ENCODE measurements at regions not wholly inside any gene's neighbourhood (a gene's known extent, or its start where the extent isn't known, plus 50 kb on each side); places are given as distances from the start of the nearest gene placed in this dataset.

GRCh38 chr16:5487728-5488127, 390.1 kb upstream of the EEF2KMT start:
- no peaks in the 10 kb centered on the region for H3K9me3 ChIP-seq
- H3K4me1 ChIP-seq (ENCODE audit: control insufficient read depth in 1 of 2, insufficient read depth in 1 of 2, low read depth in 1 of 2, low read length in 1 of 2) = no peaks in the 10 kb centered on the region
- TF ChIP-seq, protein P1, sequence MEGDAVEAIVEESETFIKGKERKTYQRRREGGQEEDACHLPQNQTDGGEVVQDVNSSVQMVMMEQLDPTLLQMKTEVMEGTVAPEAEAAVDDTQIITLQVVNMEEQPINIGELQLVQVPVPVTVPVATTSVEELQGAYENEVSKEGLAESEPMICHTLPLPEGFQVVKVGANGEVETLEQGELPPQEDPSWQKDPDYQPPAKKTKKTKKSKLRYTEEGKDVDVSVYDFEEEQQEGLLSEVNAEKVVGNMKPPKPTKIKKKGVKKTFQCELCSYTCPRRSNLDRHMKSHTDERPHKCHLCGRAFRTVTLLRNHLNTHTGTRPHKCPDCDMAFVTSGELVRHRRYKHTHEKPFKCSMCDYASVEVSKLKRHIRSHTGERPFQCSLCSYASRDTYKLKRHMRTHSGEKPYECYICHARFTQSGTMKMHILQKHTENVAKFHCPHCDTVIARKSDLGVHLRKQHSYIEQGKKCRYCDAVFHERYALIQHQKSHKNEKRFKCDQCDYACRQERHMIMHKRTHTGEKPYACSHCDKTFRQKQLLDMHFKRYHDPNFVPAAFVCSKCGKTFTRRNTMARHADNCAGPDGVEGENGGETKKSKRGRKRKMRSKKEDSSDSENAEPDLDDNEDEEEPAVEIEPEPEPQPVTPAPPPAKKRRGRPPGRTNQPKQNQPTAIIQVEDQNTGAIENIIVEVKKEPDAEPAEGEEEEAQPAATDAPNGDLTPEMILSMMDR (IDR thresholded peaks at IDR 0.05) = no peak
- H3K27ac ChIP-seq = no peak overlapping the region
- no peaks in the 10 kb centered on the region for H3K36me3 ChIP-seq
- H3K27me3 ChIP-seq = no peaks in the 10 kb centered on the region
- no peak overlapping the region for H3K4me3 ChIP-seq (ENCODE audit: low read depth in 1 of 2, low read length in 1 of 2)

DNA sequence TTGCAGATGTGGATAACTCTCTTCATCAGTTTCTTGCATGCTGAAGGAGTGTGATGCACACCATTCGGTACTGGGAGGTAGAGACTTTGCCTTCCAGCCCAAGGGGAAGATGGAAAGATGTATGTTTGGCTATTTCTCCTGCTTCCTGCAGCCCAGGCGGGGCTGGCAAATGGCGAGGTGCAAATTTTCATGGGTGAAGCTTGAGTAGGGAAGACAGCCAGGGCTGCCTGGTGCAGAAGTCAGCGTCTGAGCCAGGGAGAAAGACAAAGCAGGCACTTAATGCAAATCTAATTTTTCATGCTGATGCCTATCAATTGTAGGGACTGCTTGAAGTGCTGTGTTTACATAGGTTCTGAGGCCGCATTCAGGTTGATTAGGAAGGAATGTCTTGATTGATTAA, 384.7 kb upstream of the EEF2KMT start:
- H3K27me3 ChIP-seq = peaks cover 5% of the 10 kb centered on the region
- H3K36me3 ChIP-seq = no peaks in the 10 kb centered on the region
- no peaks in the 10 kb centered on the region for H3K9me3 ChIP-seq
- no peaks in the 10 kb centered on the region for H3K4me1 ChIP-seq (ENCODE audit: control insufficient read depth in 1 of 2, insufficient read depth in 1 of 2, low read depth in 1 of 2, low read length in 1 of 2)
- no peak overlapping the region for H3K4me3 ChIP-seq (ENCODE audit: low read depth in 1 of 2, low read length in 1 of 2)
- TF ChIP-seq, protein P1 (IDR thresholded peaks at IDR 0.05) = no peak
- no peak overlapping the region for H3K27ac ChIP-seq

GRCh38 chr16:5480431-5481195, 383.0 kb upstream of the EEF2KMT start:
- TF ChIP-seq, protein P1 (IDR thresholded peaks at IDR 0.05) = no peak
- no peaks in the 10 kb centered on the region for H3K36me3 ChIP-seq
- no peaks in the 10 kb centered on the region for H3K4me1 ChIP-seq (ENCODE audit: control insufficient read depth in 1 of 2, insufficient read depth in 1 of 2, low read depth in 1 of 2, low read length in 1 of 2)
- H3K4me3 ChIP-seq (ENCODE audit: low read depth in 1 of 2, low read length in 1 of 2) = no peak overlapping the region
- H3K27ac ChIP-seq = no peak overlapping the region
- peaks cover 5% of the 10 kb centered on the region for H3K27me3 ChIP-seq
- H3K9me3 ChIP-seq = no peaks in the 10 kb centered on the region

DNA sequence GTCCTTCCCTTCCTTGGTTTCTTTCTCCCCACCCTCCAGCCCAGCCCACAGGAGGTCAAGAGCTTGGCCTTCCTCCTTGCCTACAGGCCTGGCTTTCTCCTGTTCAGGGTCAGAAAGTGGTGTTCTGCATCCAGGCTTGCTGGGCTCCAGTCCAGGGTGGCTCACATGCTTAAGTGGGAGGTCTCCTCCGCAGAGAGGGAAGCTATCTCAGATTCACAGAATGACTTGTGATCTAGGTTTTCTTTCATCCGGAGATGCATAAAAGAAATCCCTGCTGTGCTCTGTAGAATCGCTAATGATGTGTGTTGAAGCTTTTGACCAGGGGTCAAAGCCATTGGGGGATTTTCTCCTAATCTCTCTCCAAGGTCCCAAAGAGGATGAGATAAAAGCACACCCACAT, 382.3 kb upstream of the EEF2KMT start:
- H3K9me3 ChIP-seq = no peaks in the 10 kb centered on the region
- peaks cover 5% of the 10 kb centered on the region for H3K27me3 ChIP-seq
- H3K27ac ChIP-seq = no peak overlapping the region
- TF ChIP-seq, protein P1 (IDR thresholded peaks at IDR 0.05) = no peak
- no peak overlapping the region for H3K4me3 ChIP-seq (ENCODE audit: low read depth in 1 of 2, low read length in 1 of 2)
- H3K36me3 ChIP-seq = no peaks in the 10 kb centered on the region
- H3K4me1 ChIP-seq (ENCODE audit: control insufficient read depth in 1 of 2, insufficient read depth in 1 of 2, low read depth in 1 of 2, low read length in 1 of 2) = no peaks in the 10 kb centered on the region

DNA sequence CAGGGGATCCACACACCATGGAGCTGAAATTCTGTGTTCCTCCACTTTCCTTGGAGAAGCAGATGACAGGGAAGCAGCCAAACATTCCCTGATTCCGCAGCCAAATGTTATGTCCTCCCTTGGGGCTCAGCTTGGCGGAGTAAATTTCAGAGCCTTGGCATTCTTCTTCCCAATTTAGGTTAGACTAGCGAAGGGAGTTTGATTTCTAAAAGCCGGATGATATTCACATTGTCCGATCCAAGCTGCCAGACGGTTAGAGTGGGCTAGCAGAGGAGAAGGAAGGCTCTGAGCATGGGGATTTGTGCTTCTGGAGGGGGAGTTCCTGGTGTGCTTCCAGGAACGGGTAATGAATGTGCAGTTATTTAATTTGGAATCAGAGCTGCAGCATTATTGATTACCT, 380.4 kb upstream of the EEF2KMT start:
- TF ChIP-seq, protein P1 (IDR thresholded peaks at IDR 0.05) = no peak
- Histone ChIP-seq H3K9me3 (no peaks in the 10 kb centered on the region), H3K27me3 (peaks cover 6% of the 10 kb centered on the region), H3K4me3 (ENCODE audit: low read depth in 1 of 2, low read length in 1 of 2) (no peak overlapping the region), H3K27ac (no peak overlapping the region), H3K4me1 (ENCODE audit: control insufficient read depth in 1 of 2, insufficient read depth in 1 of 2, low read depth in 1 of 2, low read length in 1 of 2) (no peaks in the 10 kb centered on the region), H3K36me3 (no peaks in the 10 kb centered on the region)

Data from neutrophil (primary cell).